ENCODE measurements at regions not wholly inside any gene's neighbourhood (a gene's known extent, or its start where the extent isn't known, plus 50 kb on each side); places are given as distances from the start of the nearest gene placed in this dataset.

- H3K27ac Mint-ChIP-seq: no peak overlapping the region
- H3K27ac ChIP-seq: no peak overlapping the region
- H3K9me3 ChIP-seq (ENCODE audit: low read depth): no peaks in the 10 kb centered on the region
- H3K9me3 Mint-ChIP-seq: no peaks in the 10 kb centered on the region
- no peaks in the 10 kb centered on the region for H4K20me1 ChIP-seq (ENCODE audit: low read depth)
- no peak overlapping the region for H3K4me2 ChIP-seq
- no peak overlapping the region for H3K9ac ChIP-seq
- no peak for DNase-seq (ENCODE audit: low spot score)
- H3K4me3 Mint-ChIP-seq: no peak overlapping the region
- no peaks in the 10 kb centered on the region for H3K36me3 ChIP-seq
- H2AFZ ChIP-seq (replicated peaks): no peak overlapping the region
- H3K4me1 ChIP-seq: no peaks in the 10 kb centered on the region
- H3K27me3 ChIP-seq: no peaks in the 10 kb centered on the region
- no peaks in the 10 kb centered on the region for H3K36me3 Mint-ChIP-seq
- H3F3A ChIP-seq (ENCODE audit: low read depth): no peaks in the 10 kb centered on the region
- TF ChIP-seq EZH2 (IDR thresholded peaks at IDR 0.05): no peak
- no peak for TF ChIP-seq EZH2phosphoT487 (IDR thresholded peaks at IDR 0.05)
- no peak for TF ChIP-seq CTCF (IDR thresholded peaks at IDR 0.05)
- no peak overlapping the region for H3K4me3 ChIP-seq
- peaks cover 8% of the 10 kb centered on the region for H3K27me3 Mint-ChIP-seq (ENCODE audit: insufficient read depth, low read depth)
- H3K4me1 Mint-ChIP-seq: peaks cover 27% of the 10 kb centered on the region
- no peaks in the 10 kb centered on the region for H3K79me2 ChIP-seq (ENCODE audit: low read depth)
These were observed 178.4 kb upstream of the ADO start for GRCh38 chr10:62626079-62626478.

- Histone ChIP-seq H3K9me3 (ENCODE audit: low read depth) (no peaks in the 10 kb centered on the region), H3K4me3 (no peak overlapping the region), H3K9ac (no peak overlapping the region), H3K79me2 (ENCODE audit: low read depth) (no peaks in the 10 kb centered on the region), H3K36me3 (no peaks in the 10 kb centered on the region), H4K20me1 (ENCODE audit: low read depth) (no peaks in the 10 kb centered on the region), H3K4me2 (no peak overlapping the region), H3K27me3 (no peaks in the 10 kb centered on the region), H2AFZ (replicated peaks) (no peak overlapping the region), H3K4me1 (no peaks in the 10 kb centered on the region), H3F3A (ENCODE audit: low read depth) (no peaks in the 10 kb centered on the region), H3K27ac (no peak overlapping the region)
- Mint-ChIP-seq H3K4me1 (peaks cover 27% of the 10 kb centered on the region), H3K4me3 (no peak overlapping the region), H3K9me3 (no peaks in the 10 kb centered on the region), H3K36me3 (no peaks in the 10 kb centered on the region), H3K27me3 (ENCODE audit: insufficient read depth, low read depth) (peaks cover 8% of the 10 kb centered on the region), H3K27ac (no peak overlapping the region)
- no peak for DNase-seq (ENCODE audit: low spot score)
- no peak for TF ChIP-seq CTCF (IDR thresholded peaks at IDR 0.05)
- no peak for TF ChIP-seq EZH2 (IDR thresholded peaks at IDR 0.05)
- TF ChIP-seq EZH2phosphoT487 (IDR thresholded peaks at IDR 0.05): no peak
These were observed 177.7 kb upstream of the ADO start for GRCh38 chr10:62626817-62627216.

GRCh38 chr10:62627983-62628382, 176.5 kb upstream of the ADO start:
- Histone ChIP-seq H3K9me3 (ENCODE audit: low read depth) (no peaks in the 10 kb centered on the region), H3K9ac (no peak overlapping the region), H3K4me3 (no peak overlapping the region), H2AFZ (replicated peaks) (no peak overlapping the region), H3K27me3 (no peaks in the 10 kb centered on the region), H4K20me1 (ENCODE audit: low read depth) (no peaks in the 10 kb centered on the region), H3K79me2 (ENCODE audit: low read depth) (no peaks in the 10 kb centered on the region), H3F3A (ENCODE audit: low read depth) (no peaks in the 10 kb centered on the region), H3K36me3 (no peaks in the 10 kb centered on the region), H3K4me2 (no peak overlapping the region), H3K27ac (no peak overlapping the region), H3K4me1 (no peaks in the 10 kb centered on the region)
- Mint-ChIP-seq H3K9me3 (no peaks in the 10 kb centered on the region), H3K27ac (peak overlapping the region; percentile 21), H3K4me3 (no peak overlapping the region), H3K36me3 (no peaks in the 10 kb centered on the region), H3K4me1 (peaks cover 27% of the 10 kb centered on the region), H3K27me3 (ENCODE audit: insufficient read depth, low read depth) (peaks cover 4% of the 10 kb centered on the region)
- DNase-seq (ENCODE audit: low spot score): no peak
- TF ChIP-seq CTCF (IDR thresholded peaks at IDR 0.05) (no peak), EZH2 (IDR thresholded peaks at IDR 0.05) (no peak), EZH2phosphoT487 (IDR thresholded peaks at IDR 0.05) (no peak)

Measured in neural progenitor cell (in vitro differentiated cells).